ENCODE measurements at regions not wholly inside any gene's neighbourhood (a gene's known extent, or its start where the extent isn't known, plus 50 kb on each side); places are given as distances from the start of the nearest gene placed in this dataset.
"Not testable (repeated sequence)": the region's sequence is repeated elsewhere in the genome, so short reads cannot be mapped to it uniquely, and the experiment has no call there.

GRCh38 chr4:154907345-154908045 lies 126.4 kb downstream of the RBM46 start:
- DNase-seq (ENCODE audit: low read depth in 4 of 4, low spot score in 3 of 4): not testable (repeated sequence)

GRCh38 chr4:154908168-154908567 lies 127.1 kb downstream of the RBM46 start:
- no peak for DNase-seq (ENCODE audit: low read depth in 4 of 4, low spot score in 3 of 4)

GRCh38 chr4:154911097-154911496 lies 130.0 kb downstream of the RBM46 start:
- DNase-seq (ENCODE audit: low read depth in 4 of 4, low spot score in 3 of 4): no peak

- no peak for DNase-seq (ENCODE audit: low read depth in 4 of 4, low spot score in 3 of 4)
Observed at GRCh38 chr4:154911608-154912098, 130.6 kb downstream of the RBM46 start.

GRCh38 chr4:154916068-154916467 lies 135.0 kb downstream of the RBM46 start:
- DNase-seq (ENCODE audit: low read depth in 4 of 4, low spot score in 3 of 4): no peak

- DNase-seq (ENCODE audit: low read depth in 4 of 4, low spot score in 3 of 4): no peak
Observed at GRCh38 chr4:154927126-154927680, 146.1 kb downstream of the RBM46 start.

- no peak for DNase-seq (ENCODE audit: low read depth in 4 of 4, low spot score in 3 of 4)
Observed at GRCh38 chr4:154928640-154929257, 147.7 kb downstream of the RBM46 start.

- no peak for DNase-seq (ENCODE audit: low read depth in 4 of 4, low spot score in 3 of 4)
Observed at GRCh38 chr4:154936873-154937272, 155.8 kb downstream of the RBM46 start.

- DNase-seq (ENCODE audit: low read depth in 4 of 4, low spot score in 3 of 4): no peak
Observed at GRCh38 chr4:154939851-154940250, 158.8 kb downstream of the RBM46 start.

- DNase-seq (ENCODE audit: low read depth in 4 of 4, low spot score in 3 of 4): no peak
Observed at GRCh38 chr4:154942176-154942575, 161.1 kb downstream of the RBM46 start.

GRCh38 chr4:154944996-154945395 lies 163.9 kb downstream of the RBM46 start:
- no peak for DNase-seq (ENCODE audit: low read depth in 4 of 4, low spot score in 3 of 4)

GRCh38 chr4:154946113-154946512 lies 165.0 kb downstream of the RBM46 start:
- DNase-seq (ENCODE audit: low read depth in 4 of 4, low spot score in 3 of 4): no peak

- DNase-seq (ENCODE audit: low read depth in 4 of 4, low spot score in 3 of 4): no peak
Observed at GRCh38 chr4:154953691-154954090, 172.6 kb downstream of the RBM46 start.

- DNase-seq (ENCODE audit: low read depth in 4 of 4, low spot score in 3 of 4): no peak
Observed at GRCh38 chr4:154954117-154954516, 173.0 kb downstream of the RBM46 start.

- DNase-seq (ENCODE audit: low read depth in 4 of 4, low spot score in 3 of 4): no peak
Observed at GRCh38 chr4:154958121-154958520, 177.0 kb downstream of the RBM46 start.

GRCh38 chr4:154958621-154959358 lies 177.7 kb downstream of the RBM46 start:
- no peak for DNase-seq (ENCODE audit: low read depth in 4 of 4, low spot score in 3 of 4)

- no peak for DNase-seq (ENCODE audit: low read depth in 4 of 4, low spot score in 3 of 4)
Observed at GRCh38 chr4:154959756-154960155, 178.7 kb downstream of the RBM46 start.

- no peak for DNase-seq (ENCODE audit: low read depth in 4 of 4, low spot score in 3 of 4)
Observed at GRCh38 chr4:154960476-154960875, 179.4 kb downstream of the RBM46 start.

GRCh38 chr4:154961263-154961662 lies 180.2 kb downstream of the RBM46 start:
- DNase-seq (ENCODE audit: low read depth in 4 of 4, low spot score in 3 of 4): no peak

- no peak for DNase-seq (ENCODE audit: low read depth in 4 of 4, low spot score in 3 of 4)
Observed at GRCh38 chr4:154973244-154974035, 192.4 kb downstream of the RBM46 start.
